ENCODE measurements at regions not wholly inside any gene's neighbourhood (a gene's known extent, or its start where the extent isn't known, plus 50 kb on each side); places are given as distances from the start of the nearest gene placed in this dataset.
A peak's percentile ranks its signal among the peaks of the same experiment; 100 is the strongest.
"Not testable (repeated sequence)": the region's sequence is repeated elsewhere in the genome, so short reads cannot be mapped to it uniquely, and the experiment has no call there.

DNA sequence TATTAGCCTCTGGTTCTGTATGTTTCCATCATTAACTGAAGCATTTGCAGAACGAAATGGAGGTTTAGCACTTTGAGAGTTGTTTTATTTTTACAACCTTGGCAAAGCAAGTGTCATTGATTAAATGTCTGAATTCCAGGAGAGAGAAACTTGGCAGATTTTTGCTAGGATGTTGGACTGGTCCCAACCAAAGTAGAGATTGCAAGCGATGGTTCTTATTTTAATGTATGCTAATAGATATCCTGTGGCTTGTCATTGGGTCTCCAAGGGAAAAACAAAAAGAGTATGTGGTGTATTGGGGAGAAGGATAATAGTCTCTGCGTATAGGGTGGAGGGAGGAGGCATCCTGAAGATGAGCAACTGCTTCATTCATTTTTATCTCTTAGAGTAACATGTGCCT, 457.2 kb upstream of the RUNX1 start:
- Mint-ChIP-seq H3K36me3 (peaks cover 1% of the 10 kb centered on the region), H3K9me3 (no peaks in the 10 kb centered on the region), H3K4me1 (peaks cover 87% of the 10 kb centered on the region), H3K27ac (no peak overlapping the region), H3K4me3 (no peak overlapping the region), H3K27me3 (no peaks in the 10 kb centered on the region)

DNA sequence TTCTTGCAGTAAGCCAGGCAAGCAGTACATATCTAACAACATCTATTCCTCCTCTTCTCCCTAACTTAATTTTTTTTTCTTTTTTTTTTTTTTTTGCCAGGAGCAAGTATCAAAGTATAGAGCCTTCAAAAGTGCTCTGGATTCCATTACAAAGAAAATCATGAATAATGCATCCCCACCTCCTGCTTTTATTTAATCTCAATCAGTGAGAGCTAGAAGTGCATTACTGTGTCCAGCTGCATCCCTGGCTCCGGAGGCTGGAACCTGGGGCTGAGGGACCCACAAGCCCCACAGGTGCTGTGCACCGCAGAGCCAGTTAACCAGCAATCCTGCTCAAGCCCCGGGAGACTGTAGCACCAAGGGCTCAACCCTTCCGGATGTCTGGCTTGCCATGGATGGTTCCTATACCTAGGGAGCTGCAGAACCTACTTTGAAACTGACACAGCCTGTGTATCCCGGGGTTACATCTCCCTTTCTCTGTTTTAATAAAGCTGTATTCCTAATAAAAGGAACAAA, 455.9 kb upstream of the RUNX1 start:
- Mint-ChIP-seq H3K27me3 (no peaks in the 10 kb centered on the region), H3K4me1 (peaks cover 83% of the 10 kb centered on the region), H3K36me3 (peaks cover 3% of the 10 kb centered on the region), H3K27ac (peak overlapping the region; percentile 76), H3K9me3 (no peaks in the 10 kb centered on the region), H3K4me3 (no peak overlapping the region)

- Mint-ChIP-seq H3K4me3 (no peak overlapping the region), H3K4me1 (peaks cover 77% of the 10 kb centered on the region), H3K27ac (peak overlapping the region; percentile 94), H3K36me3 (peaks cover 3% of the 10 kb centered on the region), H3K9me3 (no peaks in the 10 kb centered on the region), H3K27me3 (no peaks in the 10 kb centered on the region)
These were observed 455.2 kb upstream of the RUNX1 start for GRCh38 chr21:35504277-35504676.

- peaks cover 71% of the 10 kb centered on the region for H3K4me1 Mint-ChIP-seq
- no peaks in the 10 kb centered on the region for H3K27me3 Mint-ChIP-seq
- peaks cover 3% of the 10 kb centered on the region for H3K36me3 Mint-ChIP-seq
- no peaks in the 10 kb centered on the region for H3K9me3 Mint-ChIP-seq
- H3K27ac Mint-ChIP-seq: peak overlapping the region; percentile 94
- H3K4me3 Mint-ChIP-seq: peak overlapping the region; percentile 77
These were observed 454.6 kb upstream of the RUNX1 start for GRCh38 chr21:35503671-35504070.

DNA sequence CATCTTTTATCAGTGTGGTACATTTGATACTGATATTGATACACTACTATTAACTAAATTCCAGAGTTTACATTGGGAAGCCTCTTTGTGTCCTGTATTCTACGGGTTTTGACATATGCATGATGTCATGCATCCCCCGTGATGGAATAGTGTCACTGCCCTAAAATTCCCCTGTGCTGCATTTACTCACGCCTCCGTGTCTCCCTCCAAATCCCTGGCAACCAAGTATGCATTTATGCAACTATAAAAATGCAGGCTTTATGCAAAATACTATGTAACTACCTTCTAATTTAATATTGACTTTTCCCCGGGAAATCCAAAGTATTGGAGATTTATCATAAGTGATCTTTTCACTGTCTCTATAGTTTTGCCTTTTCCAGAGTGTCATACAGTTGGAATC, 453.7 kb upstream of the RUNX1 start:
- Mint-ChIP-seq H3K36me3 (peaks cover 3% of the 10 kb centered on the region), H3K27me3 (no peaks in the 10 kb centered on the region), H3K4me1 (peaks cover 65% of the 10 kb centered on the region), H3K9me3 (no peaks in the 10 kb centered on the region), H3K4me3 (peak overlapping the region; percentile 77), H3K27ac (no peak overlapping the region)

- H3K4me1 Mint-ChIP-seq: peaks cover 16% of the 10 kb centered on the region
- H3K36me3 Mint-ChIP-seq, H3K27ac Mint-ChIP-seq, H3K27me3 Mint-ChIP-seq, H3K9me3 Mint-ChIP-seq, H3K4me3 Mint-ChIP-seq: not testable (repeated sequence)
These were observed 448.4 kb upstream of the RUNX1 start for GRCh38 chr21:35497522-35497921.

DNA sequence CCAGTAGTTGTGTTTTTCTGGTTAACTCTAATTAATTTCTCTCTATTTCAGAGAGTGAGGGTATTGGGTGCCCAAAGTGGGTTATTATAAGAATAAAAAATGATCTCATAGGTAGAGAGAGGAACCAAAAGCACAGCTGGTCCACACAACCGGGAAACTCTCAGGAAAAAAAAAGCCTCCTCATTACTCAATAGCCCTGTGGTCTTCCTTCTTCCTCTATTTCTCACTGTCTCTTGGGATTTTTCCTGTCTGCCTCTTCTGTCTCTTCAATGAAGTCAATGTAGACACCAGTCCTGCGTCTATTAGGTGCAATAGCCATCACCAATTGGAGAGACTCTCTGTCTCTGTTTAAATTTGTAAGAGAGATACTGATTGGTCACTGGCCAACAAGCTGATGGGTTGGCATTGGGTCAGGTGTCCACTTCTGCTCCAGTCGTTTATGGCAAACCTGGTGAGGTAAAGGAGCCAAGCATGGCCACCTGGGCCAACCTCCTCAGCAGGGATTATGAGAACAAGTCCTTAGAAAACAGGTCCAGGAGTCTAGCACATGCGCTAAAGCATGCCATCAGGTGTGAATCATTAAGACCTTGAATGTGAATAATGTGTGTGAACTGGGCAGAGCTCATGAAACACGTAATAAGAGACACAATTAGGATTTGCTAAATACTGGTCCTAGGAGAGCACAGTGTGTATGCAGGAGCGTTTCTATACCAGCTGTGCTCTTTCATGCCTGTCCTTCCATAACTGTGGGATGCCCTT, 443.0 kb upstream of the RUNX1 start:
- Mint-ChIP-seq H3K4me3 (no peak overlapping the region), H3K9me3 (no peaks in the 10 kb centered on the region), H3K36me3 (no peaks in the 10 kb centered on the region), H3K27me3 (no peaks in the 10 kb centered on the region), H3K4me1 (no peaks in the 10 kb centered on the region), H3K27ac (no peak overlapping the region)

DNA sequence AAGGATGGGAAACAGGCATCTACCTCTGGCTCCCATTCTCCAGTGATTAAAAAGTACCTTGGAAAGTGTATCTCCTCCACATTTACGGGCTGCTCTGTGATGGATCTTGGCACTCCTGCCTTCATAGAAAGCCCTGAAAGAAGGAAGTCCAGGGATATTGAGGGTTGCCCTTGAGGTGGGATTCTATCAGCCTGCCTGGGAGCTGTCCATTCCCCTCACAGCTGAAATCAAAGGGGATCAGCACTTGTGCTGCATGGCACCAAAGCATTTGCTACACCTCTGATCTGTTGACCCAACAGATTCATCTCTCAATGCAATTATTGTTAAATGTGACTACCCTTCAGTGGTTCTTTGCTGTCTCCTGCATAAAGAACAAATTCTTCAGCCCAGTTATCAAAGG, 442.0 kb upstream of the RUNX1 start:
- H3K9me3 Mint-ChIP-seq: no peaks in the 10 kb centered on the region
- H3K4me1 Mint-ChIP-seq: no peaks in the 10 kb centered on the region
- no peaks in the 10 kb centered on the region for H3K36me3 Mint-ChIP-seq
- no peak overlapping the region for H3K27ac Mint-ChIP-seq
- no peaks in the 10 kb centered on the region for H3K27me3 Mint-ChIP-seq
- no peak overlapping the region for H3K4me3 Mint-ChIP-seq

GRCh38 chr21:35489389-35489980, 440.4 kb upstream of the RUNX1 start:
- H3K27ac Mint-ChIP-seq: no peak overlapping the region
- no peaks in the 10 kb centered on the region for H3K36me3 Mint-ChIP-seq

GRCh38 chr21:35488946-35489345, 439.8 kb upstream of the RUNX1 start:
- Mint-ChIP-seq H3K27me3 (no peaks in the 10 kb centered on the region), H3K4me1 (no peaks in the 10 kb centered on the region), H3K27ac (no peak overlapping the region), H3K4me3 (no peak overlapping the region), H3K9me3 (no peaks in the 10 kb centered on the region), H3K36me3 (no peaks in the 10 kb centered on the region)

More at GRCh38 chr21:35489389-35489980, 440.4 kb upstream of the RUNX1 start:
- Mint-ChIP-seq H3K4me3 (no peak overlapping the region), H3K4me1 (no peaks in the 10 kb centered on the region), H3K27me3 (no peaks in the 10 kb centered on the region), H3K9me3 (no peaks in the 10 kb centered on the region)

DNA sequence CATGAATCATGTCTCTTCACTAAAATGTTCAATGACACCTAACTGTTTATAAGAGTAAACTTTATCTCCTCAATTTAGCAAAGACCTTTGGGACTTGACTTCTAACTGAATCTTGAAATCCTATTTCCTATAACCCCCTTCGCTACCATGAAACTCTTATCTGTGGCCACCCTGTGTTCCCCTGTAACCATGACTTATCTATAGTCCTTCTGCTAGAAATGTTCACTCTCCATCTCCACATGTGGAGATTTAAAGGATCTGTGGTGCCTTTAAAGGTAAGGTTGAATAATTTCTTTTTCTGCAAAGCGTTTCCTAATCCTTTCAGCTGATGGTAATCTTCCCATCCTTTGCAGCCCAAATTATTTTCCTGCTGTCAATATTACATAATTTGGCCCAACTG, 436.3 kb upstream of the RUNX1 start:
- Mint-ChIP-seq H3K27ac (no peak overlapping the region), H3K4me1 (no peaks in the 10 kb centered on the region), H3K27me3 (no peaks in the 10 kb centered on the region), H3K36me3 (no peaks in the 10 kb centered on the region), H3K9me3 (no peaks in the 10 kb centered on the region), H3K4me3 (no peak overlapping the region)

- Mint-ChIP-seq H3K27me3 (no peaks in the 10 kb centered on the region), H3K9me3 (peaks cover 3% of the 10 kb centered on the region), H3K4me1 (no peaks in the 10 kb centered on the region), H3K4me3 (no peak overlapping the region), H3K27ac (no peak overlapping the region), H3K36me3 (peaks cover 2% of the 10 kb centered on the region)
These were observed 435.7 kb upstream of the RUNX1 start for GRCh38 chr21:35484851-35485250.

DNA sequence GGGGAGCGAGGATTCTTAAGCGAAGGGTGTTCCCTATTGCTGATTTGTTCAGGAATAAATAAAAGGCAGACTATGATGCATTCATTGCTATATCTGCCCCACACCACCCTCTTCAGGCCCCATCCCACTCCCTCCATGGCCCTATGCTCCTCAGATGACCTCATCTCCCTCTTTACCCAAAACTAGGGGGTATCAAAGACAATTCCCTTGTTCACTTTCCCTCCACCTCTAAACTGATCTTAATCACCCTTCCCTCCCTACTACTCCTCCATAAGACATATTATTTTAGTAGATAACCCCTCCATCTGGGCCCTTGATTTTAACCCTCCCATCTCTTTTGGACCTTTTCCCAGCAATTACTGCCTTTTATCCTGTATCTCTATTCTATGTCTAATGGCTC, 434.9 kb upstream of the RUNX1 start:
- H3K27me3 Mint-ChIP-seq: no peaks in the 10 kb centered on the region
- peaks cover 5% of the 10 kb centered on the region for H3K4me1 Mint-ChIP-seq
- peaks cover 6% of the 10 kb centered on the region for H3K36me3 Mint-ChIP-seq
- peaks cover 11% of the 10 kb centered on the region for H3K9me3 Mint-ChIP-seq
- H3K4me3 Mint-ChIP-seq: no peak overlapping the region
- no peak overlapping the region for H3K27ac Mint-ChIP-seq

DNA sequence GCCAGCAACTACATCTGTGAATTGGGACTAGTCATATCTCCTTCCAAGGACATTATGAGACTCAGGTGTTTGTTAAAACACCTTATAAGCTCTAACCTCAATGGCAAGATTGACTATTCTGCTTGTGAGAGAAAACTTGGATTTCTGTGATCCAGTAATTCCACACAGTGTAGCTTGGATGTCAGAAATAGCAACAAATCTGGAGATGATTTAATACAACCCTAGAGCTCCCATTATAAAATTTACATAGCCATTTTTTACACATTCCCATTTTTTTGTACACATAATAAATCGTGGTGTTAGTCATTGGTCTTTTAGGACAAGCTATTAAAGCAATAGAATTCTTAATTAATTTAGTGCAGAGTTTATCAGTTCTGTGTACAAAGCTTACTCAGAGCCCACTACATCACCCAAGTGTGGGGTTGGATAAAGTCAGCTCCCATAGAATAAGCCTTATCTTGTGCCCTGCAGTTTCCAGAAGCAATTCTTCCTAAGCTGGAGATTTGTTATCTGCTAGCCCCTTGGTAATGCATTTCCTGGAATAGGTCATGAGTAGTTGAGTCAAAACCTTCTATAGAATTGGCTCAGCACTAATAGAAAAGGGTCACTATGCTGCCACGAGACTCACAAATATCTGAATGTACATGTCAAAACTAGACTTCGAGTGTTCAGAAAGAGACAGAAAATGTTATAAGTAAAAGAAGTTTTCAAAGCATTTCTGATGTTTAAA, 434.0 kb upstream of the RUNX1 start:
- H3K27me3 Mint-ChIP-seq: no peaks in the 10 kb centered on the region
- H3K9me3 Mint-ChIP-seq: peaks cover 13% of the 10 kb centered on the region
- H3K4me1 Mint-ChIP-seq: peaks cover 14% of the 10 kb centered on the region
- H3K36me3 Mint-ChIP-seq: peaks cover 8% of the 10 kb centered on the region
- H3K27ac Mint-ChIP-seq: no peak overlapping the region
- no peak overlapping the region for H3K4me3 Mint-ChIP-seq

DNA sequence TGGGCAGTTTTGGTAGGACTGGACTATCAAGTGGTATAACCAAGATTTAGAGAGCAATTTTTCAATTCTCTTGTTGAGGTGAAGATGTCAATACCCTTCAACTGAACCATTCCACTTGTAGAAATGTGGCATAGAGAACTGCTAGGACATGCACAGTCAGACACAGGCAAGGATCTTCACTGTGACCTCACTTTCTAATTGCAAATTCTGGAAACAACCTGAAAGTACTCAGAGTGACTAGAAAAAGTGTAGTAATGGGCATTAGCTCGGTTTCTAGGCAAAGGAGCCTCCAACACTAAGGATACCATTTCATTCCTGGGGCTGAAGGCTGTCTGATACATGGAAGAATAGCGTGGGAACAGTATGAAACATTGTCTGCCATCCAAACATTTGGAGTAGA, 433.0 kb upstream of the RUNX1 start:
- H3K27ac Mint-ChIP-seq: no peak overlapping the region
- H3K4me1 Mint-ChIP-seq: peaks cover 22% of the 10 kb centered on the region
- H3K4me3 Mint-ChIP-seq: no peak overlapping the region
- H3K27me3 Mint-ChIP-seq: no peaks in the 10 kb centered on the region
- peaks cover 13% of the 10 kb centered on the region for H3K9me3 Mint-ChIP-seq
- H3K36me3 Mint-ChIP-seq: peaks cover 8% of the 10 kb centered on the region

DNA sequence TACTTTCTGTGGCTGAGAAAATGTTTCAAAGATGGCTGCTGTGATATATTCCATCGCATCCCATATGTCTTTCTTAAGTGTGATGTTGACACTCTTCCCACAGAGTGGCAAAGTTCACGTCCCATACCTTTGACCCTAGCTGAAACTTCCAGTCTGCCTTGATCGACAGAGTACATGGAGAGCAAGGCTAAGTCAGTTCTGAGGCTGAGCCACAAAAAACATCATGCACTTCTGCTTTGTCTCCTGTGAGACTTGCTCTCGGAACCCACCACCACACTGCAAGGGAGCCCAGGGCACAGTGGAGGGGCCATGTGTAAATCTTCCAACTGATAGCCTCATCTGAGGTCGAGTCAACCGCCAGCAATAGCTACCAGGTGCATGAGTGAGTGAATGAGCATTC, 431.9 kb upstream of the RUNX1 start:
- no peak overlapping the region for H3K4me3 Mint-ChIP-seq
- H3K36me3 Mint-ChIP-seq: peaks cover 8% of the 10 kb centered on the region
- no peaks in the 10 kb centered on the region for H3K27me3 Mint-ChIP-seq
- peaks cover 30% of the 10 kb centered on the region for H3K4me1 Mint-ChIP-seq
- H3K27ac Mint-ChIP-seq: no peak overlapping the region
- peaks cover 13% of the 10 kb centered on the region for H3K9me3 Mint-ChIP-seq

Data from activated naive CD4-positive, alpha-beta T cell treated with anti-CD3 and anti-CD28 coated beads, Interleukin-2, amount 50 U/mL, for 24 hours (primary cell).